NCI-H82 treated with DMSO at 0.1 percent for 48 hours (cell line): ENCODE measurements at regions not wholly inside any gene's neighbourhood (a gene's known extent, or its start where the extent isn't known, plus 50 kb on each side); places are given as distances from the start of the nearest gene placed in this dataset.
A peak's percentile ranks its signal among the peaks of the same experiment; 100 is the strongest.
"Not testable (repeated sequence)": the region's sequence is repeated elsewhere in the genome, so short reads cannot be mapped to it uniquely, and the experiment has no call there.

ENCODE experiments used
- DNase-seq: peaks from one replicate; lab custom pipeline; 2025; ENCODE audit not compliant: unreplicated experiment; lab: John Stamatoyannopoulos, UW

- no peak for DNase-seq
These were observed 272.5 kb downstream of the SIPA1L2 start for GRCh38 chr1:232357416-232357815.

GRCh38 chr1:232355162-232356006 lies 274.5 kb downstream of the SIPA1L2 start:
- DNase-seq, result no peak

- no peak for DNase-seq
These were observed 276.9 kb downstream of the SIPA1L2 start for GRCh38 chr1:232353001-232353400.

GRCh38 chr1:232352366-232352765 lies 277.6 kb downstream of the SIPA1L2 start:
- no peak for DNase-seq

- DNase-seq, result no peak
These were observed 278.6 kb downstream of the SIPA1L2 start for GRCh38 chr1:232351335-232351734.

GRCh38 chr1:232346844-232347243 lies 283.1 kb downstream of the SIPA1L2 start:
- no peak for DNase-seq

GRCh38 chr1:232344791-232345399 lies 285.0 kb downstream of the SIPA1L2 start:
- no peak for DNase-seq

- not testable (repeated sequence) for DNase-seq
These were observed 285.7 kb downstream of the SIPA1L2 start for GRCh38 chr1:232344186-232344585.

GRCh38 chr1:232340446-232340845 lies 289.5 kb downstream of the SIPA1L2 start:
- no peak for DNase-seq

- no peak for DNase-seq
These were observed 290.9 kb downstream of the SIPA1L2 start for GRCh38 chr1:232339073-232339472.

GRCh38 chr1:232335741-232336293 lies 294.1 kb downstream of the SIPA1L2 start:
- no peak for DNase-seq

GRCh38 chr1:232335261-232335660 lies 294.7 kb downstream of the SIPA1L2 start:
- no peak for DNase-seq

- DNase-seq, result no peak
These were observed 295.1 kb downstream of the SIPA1L2 start for GRCh38 chr1:232334811-232335210.

- no peak for DNase-seq
These were observed 295.7 kb downstream of the SIPA1L2 start for GRCh38 chr1:232334246-232334645.

- no peak for DNase-seq
These were observed 296.5 kb downstream of the SIPA1L2 start for GRCh38 chr1:232333419-232333767.

- DNase-seq, result not testable (repeated sequence)
These were observed 297.1 kb downstream of the SIPA1L2 start for GRCh38 chr1:232332710-232333418.

- DNase-seq, result peak; percentile 60
These were observed 300.7 kb downstream of the SIPA1L2 start for GRCh38 chr1:232329103-232329813.

GRCh38 chr1:232328486-232329102 lies 301.3 kb downstream of the SIPA1L2 start:
- peak; percentile 86 for DNase-seq

GRCh38 chr1:232327899-232328298 lies 302.0 kb downstream of the SIPA1L2 start:
- no peak for DNase-seq

GRCh38 chr1:232327269-232327668 lies 302.7 kb downstream of the SIPA1L2 start:
- DNase-seq, result no peak
